Esophagus squamous epithelium (tissue), 4 donors: ENCODE measurements at regions not wholly inside any gene's neighbourhood (a gene's known extent, or its start where the extent isn't known, plus 50 kb on each side); places are given as distances from the start of the nearest gene placed in this dataset.

Experiments used
- POLR2A ChIP-seq, 4 donors: fragments of 450-650 bp; IDR thresholded peaks; one replicate each; pipeline ENCODE4 v1.6.1; 2017; ENCODE audit warnings: antibody characterized with exemption in 4 of 4, mild to moderate bottlenecking in 4 of 4, moderate library complexity in 3 of 4
- TF ChIP-seq, protein P1 (sequence below), 6 experiments: fragments of 450-650 bp in 4 of 6; fragments of 200-600 bp in 2 of 6; sonication (generic) in 2 of 6; IDR thresholded peaks; one replicate each; pipeline ENCODE4 v1.5.1; 2016 to 2019; ENCODE audit warnings: antibody characterized with exemption in 6 of 6, mild to moderate bottlenecking in 4 of 6, moderate library complexity in 4 of 6

DNA sequence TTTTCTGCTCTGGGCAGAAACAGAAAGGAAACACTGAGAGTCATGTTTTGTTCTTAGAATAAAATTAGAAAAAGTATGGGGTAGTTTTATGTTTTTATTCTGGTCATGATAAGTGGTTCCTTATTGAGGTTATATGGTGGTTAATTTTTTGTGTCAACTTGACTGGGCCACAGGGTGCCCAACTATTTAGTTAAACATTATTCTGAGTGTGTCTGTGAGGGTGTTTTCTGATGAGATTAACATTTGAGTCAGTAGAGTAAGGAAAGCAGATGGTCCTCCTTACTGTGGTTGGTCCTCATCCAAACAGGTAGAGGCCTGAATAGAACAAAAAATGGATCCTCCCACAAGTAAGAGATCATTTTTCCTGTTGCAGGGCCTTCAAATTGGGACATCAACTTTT, 98.9 kb downstream of the C3orf38 start:
- TF ChIP-seq, protein P1, sequence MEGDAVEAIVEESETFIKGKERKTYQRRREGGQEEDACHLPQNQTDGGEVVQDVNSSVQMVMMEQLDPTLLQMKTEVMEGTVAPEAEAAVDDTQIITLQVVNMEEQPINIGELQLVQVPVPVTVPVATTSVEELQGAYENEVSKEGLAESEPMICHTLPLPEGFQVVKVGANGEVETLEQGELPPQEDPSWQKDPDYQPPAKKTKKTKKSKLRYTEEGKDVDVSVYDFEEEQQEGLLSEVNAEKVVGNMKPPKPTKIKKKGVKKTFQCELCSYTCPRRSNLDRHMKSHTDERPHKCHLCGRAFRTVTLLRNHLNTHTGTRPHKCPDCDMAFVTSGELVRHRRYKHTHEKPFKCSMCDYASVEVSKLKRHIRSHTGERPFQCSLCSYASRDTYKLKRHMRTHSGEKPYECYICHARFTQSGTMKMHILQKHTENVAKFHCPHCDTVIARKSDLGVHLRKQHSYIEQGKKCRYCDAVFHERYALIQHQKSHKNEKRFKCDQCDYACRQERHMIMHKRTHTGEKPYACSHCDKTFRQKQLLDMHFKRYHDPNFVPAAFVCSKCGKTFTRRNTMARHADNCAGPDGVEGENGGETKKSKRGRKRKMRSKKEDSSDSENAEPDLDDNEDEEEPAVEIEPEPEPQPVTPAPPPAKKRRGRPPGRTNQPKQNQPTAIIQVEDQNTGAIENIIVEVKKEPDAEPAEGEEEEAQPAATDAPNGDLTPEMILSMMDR (IDR thresholded peaks at IDR 0.05) = no peak
- no peak for TF ChIP-seq POLR2A (IDR thresholded peaks at IDR 0.05)
